ENCODE measurements at regions not wholly inside any gene's neighbourhood (a gene's known extent, or its start where the extent isn't known, plus 50 kb on each side); places are given as distances from the start of the nearest gene placed in this dataset.

- no peak for TF ChIP-seq TAF1 (IDR thresholded peaks at IDR 0.05; ENCODE audit: borderline replicate concordance, insufficient read depth, low read length)
- TF ChIP-seq FOXP2 (optimal IDR thresholded peaks at IDR 0.05; ENCODE audit: borderline replicate concordance, extremely low read depth, extremely low read length, insufficient read depth), result no peak
- no peak for TF ChIP-seq SIN3A (IDR thresholded peaks at IDR 0.05; ENCODE audit: borderline replicate concordance, insufficient read depth, low read length)
Measured at GRCh38 chr5:163369776-163370385, 67.5 kb upstream of the CCNG1 start.
